ENCODE measurements at regions not wholly inside any gene's neighbourhood (a gene's known extent, or its start where the extent isn't known, plus 50 kb on each side); places are given as distances from the start of the nearest gene placed in this dataset.

DNA sequence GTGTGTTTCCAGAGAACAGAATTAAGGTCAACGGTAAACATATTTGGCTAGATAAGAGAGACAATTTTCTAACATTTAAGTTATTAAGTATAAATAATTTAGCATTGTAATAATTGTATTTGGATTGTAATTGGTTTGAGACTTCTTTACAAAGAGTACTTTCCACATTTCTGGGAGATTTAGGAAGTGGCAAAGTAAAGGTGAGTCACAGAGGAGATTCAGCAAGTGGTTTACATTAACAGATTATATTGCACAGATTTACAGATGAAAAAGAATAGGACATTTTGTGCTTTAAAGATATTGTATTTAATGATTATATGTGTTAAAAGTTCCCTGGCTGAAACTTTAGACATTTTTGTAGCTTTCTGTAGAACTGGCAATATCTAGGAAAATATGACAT is 584.4 kb upstream of the AADAT start:
- TF ChIP-seq CTCF (IDR thresholded peaks at IDR 0.05) (no peak), POLR2A (IDR thresholded peaks at IDR 0.05) (no peak)

Measured in right lobe of liver (tissue), 4 donors.